ENCODE measurements at regions not wholly inside any gene's neighbourhood (a gene's known extent, or its start where the extent isn't known, plus 50 kb on each side); places are given as distances from the start of the nearest gene placed in this dataset.

- no peak for TF ChIP-seq CTCF (IDR thresholded peaks at IDR 0.05)
- no peak for TF ChIP-seq POLR2A (IDR thresholded peaks at IDR 0.05)
These were observed 99.0 kb upstream of the KIF26B start for GRCh38 chr1:245055752-245056151.

Data from Peyer's patch (tissue), 4 donors.